GM21360 (cell line): ENCODE measurements at regions not wholly inside any gene's neighbourhood (a gene's known extent, or its start where the extent isn't known, plus 50 kb on each side); places are given as distances from the start of the nearest gene placed in this dataset.
"Not testable (repeated sequence)": the region's sequence is repeated elsewhere in the genome, so short reads cannot be mapped to it uniquely, and the experiment has no call there.

Experiments used
- ATAC-seq: cut with Tn5 transposase; IDR thresholded peaks from one replicate; pipeline ENCODE4 v1.9.1; 2021; ENCODE audit warnings: mild to moderate bottlenecking, moderate library complexity; ENCODE audit not compliant: unreplicated experiment

- ATAC-seq = no peak
Observed at GRCh38 chr7:155227788-155228458, 69.8 kb upstream of the INSIG1 start.

GRCh38 chr7:155228459-155228845 is 69.2 kb upstream of the INSIG1 start:
- ATAC-seq = no peak

- ATAC-seq = no peak
Observed at GRCh38 chr7:155228894-155229293, 68.8 kb upstream of the INSIG1 start.

GRCh38 chr7:155229548-155230168 is 68.0 kb upstream of the INSIG1 start:
- ATAC-seq = no peak

GRCh38 chr7:155230169-155230593 is 67.5 kb upstream of the INSIG1 start:
- no peak for ATAC-seq

- ATAC-seq = no peak
Observed at GRCh38 chr7:155231241-155231800, 66.4 kb upstream of the INSIG1 start.

GRCh38 chr7:155231941-155232340 is 65.7 kb upstream of the INSIG1 start:
- ATAC-seq = no peak

GRCh38 chr7:155232911-155233310 is 64.8 kb upstream of the INSIG1 start:
- no peak for ATAC-seq

GRCh38 chr7:155233311-155234157 is 64.1 kb upstream of the INSIG1 start:
- no peak for ATAC-seq

- ATAC-seq = no peak
Observed at GRCh38 chr7:155234158-155234492, 63.6 kb upstream of the INSIG1 start.

- ATAC-seq = no peak
Observed at GRCh38 chr7:155234950-155235789, 62.5 kb upstream of the INSIG1 start.

- no peak for ATAC-seq
Observed at GRCh38 chr7:155236386-155236785, 61.3 kb upstream of the INSIG1 start.

GRCh38 chr7:155237297-155237696 is 60.4 kb upstream of the INSIG1 start:
- no peak for ATAC-seq

- ATAC-seq = no peak
Observed at GRCh38 chr7:155237730-155238129, 59.9 kb upstream of the INSIG1 start.

GRCh38 chr7:155239431-155240087 is 58.1 kb upstream of the INSIG1 start:
- ATAC-seq = not testable (repeated sequence)

GRCh38 chr7:155244675-155245074 is 53.0 kb upstream of the INSIG1 start:
- ATAC-seq = no peak

- no peak for ATAC-seq
Observed at GRCh38 chr7:155247479-155248365, 50.0 kb upstream of the INSIG1 start.
